GM18526 (cell line): ENCODE measurements at regions not wholly inside any gene's neighbourhood (a gene's known extent, or its start where the extent isn't known, plus 50 kb on each side); places are given as distances from the start of the nearest gene placed in this dataset.

ENCODE experiments used
- POLR2A ChIP-seq: IDR thresholded peaks from 3 replicates; pipeline ENCODE4 v1.6.1; 2011; ENCODE audit not compliant: insufficient read length; ENCODE audit errors: extremely low read depth

DNA sequence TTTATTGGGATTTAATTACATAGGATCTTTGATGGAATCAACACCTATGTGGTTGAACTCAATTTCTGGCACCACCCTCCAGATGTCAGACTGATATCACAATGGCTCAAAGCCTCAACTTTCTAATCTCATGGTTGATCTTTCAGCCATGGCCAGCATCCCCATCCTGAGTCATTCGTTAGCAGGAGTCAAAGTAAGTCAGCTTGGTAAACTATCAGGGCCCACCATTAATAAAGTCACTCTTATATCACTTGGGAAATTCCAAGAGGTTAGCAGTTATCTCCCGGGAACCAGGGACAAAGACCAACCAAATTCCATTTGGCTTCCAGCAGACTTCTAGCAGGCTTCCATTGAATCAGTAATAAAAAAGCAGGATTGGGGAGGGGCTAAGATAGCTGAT lies 50.7 kb upstream of the TNFSF4 start:
- TF ChIP-seq POLR2A = no peak

DNA sequence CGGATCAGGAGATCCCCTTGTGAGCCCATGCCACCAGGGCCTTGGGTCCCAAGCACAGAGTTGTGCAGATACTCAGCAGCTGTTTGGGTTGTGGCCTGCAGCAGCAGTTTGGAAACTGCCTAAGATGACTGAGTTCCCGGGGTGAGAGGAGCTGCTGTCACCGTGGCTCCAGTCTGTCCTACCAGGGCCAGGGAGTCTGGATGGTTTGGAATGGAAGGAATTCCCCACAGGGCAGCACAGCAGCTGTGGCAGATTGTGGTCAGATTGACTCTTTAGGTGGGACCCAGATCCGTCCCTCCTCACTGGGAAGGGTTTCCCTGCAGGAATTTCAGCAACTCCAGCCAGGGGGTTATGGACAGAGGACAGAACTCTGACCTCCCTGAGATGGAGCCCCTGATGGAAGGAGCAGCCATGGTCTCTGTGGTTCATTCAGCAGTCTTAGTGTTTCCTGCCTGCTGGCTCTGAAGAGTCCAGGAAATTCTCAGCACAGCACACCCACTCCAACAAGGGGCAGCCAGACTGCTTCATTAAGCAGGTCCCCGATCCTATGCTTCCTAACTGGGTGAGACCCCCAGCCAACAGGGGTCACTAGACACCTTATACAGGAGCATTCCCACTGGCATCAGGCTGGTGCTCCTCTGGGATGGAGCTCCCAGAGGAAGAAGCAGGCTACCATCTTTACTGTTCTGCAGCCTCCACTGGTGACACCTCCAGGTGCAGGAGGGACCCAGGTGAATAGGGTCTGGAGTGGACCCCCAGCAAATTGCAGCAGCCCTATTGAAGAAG lies 51.5 kb upstream of the TNFSF4 start:
- no peak for TF ChIP-seq POLR2A

DNA sequence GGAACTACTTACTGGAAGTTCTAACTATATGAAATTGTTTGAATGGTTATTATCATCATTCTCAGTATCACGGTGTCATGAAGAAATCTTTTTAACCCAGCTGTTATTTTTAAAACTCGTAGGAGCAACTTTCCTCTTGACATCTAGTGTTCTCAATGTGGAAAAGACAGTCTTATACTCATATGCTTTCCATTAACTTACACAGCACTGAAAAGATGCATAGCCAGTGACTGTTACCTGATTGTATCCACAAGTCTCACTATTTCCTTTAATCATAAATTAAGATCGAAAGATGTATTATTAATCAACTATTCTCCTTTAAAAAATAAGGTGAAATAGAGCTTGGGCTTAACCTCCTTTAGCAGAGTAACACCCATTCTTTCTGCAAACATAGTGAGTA lies 59.7 kb upstream of the TNFSF4 start:
- TF ChIP-seq POLR2A = no peak

DNA sequence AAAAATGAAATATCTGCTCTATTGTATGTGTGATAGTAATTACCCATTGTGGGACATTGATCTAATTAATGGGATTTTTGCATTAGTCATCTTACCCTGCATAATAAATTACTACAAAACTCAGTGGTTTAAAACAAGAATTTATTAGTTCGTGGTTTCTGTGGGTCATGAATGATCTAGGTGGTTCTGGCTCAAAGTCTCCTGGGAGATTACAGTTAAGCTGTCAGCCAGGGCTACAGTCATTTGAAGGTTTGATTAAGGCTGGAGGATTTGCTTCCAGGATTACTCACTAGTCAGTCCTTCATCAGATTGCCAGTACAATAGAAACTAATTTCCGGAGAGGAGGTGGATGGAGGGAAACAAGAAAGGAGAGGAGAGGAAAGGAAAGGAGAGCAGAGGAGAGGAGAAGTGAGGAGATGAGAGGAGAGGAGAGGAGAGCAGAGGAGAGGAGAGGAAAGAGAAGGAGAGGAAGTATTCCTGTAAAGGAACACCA lies 60.4 kb upstream of the TNFSF4 start:
- TF ChIP-seq POLR2A = no peak

DNA sequence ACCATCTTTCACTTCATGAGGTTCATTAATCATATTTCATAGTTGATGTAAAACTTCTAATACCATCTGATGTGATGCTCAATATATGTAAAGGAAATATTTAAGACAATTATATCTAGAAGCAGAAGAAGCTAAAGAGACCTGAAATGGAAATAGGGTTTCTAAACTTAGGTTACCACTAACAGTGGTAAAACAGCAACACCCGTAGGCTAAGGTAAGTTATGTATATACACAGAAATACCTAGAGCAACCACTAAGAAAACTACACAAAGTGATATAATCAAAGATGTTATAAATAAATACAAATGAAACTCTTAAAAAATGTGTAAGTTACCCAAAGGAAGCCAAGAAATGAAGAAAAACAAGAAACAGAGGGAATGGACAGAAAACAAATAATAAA lies 61.1 kb upstream of the TNFSF4 start:
- TF ChIP-seq POLR2A = no peak

DNA sequence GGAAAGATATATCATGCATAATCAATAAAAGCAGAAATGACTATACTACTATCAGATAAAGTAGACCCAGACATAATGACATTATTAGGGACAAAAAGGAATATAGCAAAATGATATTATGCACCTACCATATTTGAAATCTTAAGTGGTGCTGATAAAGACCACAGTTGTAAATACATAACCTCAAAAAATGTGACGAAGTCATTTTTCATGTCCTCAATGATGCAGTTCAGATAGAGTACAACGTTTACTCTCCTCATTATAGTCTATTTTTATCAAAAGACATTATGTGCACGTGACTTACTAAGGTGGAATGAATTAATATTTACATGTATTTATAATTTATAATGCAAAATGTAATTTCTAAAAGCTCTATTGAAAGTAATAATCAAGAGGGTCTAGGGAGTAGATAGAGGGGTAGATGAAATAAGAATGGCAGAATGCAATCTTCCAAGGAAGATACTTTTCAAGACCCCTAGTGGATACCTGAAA lies 61.7 kb upstream of the TNFSF4 start:
- TF ChIP-seq POLR2A = no peak

DNA sequence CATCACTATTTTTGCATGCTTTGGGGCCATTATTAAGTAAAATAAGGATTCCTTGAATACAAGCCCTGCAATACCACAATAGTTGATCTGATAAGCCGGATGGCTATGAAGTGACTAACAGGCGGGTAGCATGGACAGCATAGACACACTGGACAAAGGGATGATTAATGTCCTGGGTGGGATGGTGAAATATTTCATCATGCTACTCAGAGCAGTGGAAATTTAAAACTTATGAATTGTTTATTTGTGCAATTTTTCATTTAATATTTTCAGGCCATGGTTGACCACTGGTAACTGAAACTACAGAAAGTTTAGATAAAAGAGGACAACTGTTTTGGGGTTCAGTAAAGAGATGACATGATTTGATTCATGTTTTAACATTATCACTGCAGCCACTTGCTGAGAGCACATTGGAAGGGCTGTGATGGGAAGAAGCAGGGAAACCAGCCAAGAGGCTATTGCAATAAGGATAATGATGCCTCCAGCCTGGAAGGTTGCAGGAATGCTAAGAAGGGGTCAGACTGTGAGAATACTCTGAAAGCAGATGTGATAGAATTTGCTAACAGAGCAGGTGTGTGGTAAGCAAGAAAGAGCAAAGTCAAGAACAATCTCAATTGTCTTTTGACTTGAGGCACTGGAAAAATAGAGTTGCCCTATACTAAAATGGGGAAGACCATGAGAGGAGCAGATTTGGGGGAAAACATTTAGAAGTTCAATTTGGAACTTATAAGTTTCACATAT lies 62.5 kb upstream of the TNFSF4 start:
- no peak for TF ChIP-seq POLR2A

DNA sequence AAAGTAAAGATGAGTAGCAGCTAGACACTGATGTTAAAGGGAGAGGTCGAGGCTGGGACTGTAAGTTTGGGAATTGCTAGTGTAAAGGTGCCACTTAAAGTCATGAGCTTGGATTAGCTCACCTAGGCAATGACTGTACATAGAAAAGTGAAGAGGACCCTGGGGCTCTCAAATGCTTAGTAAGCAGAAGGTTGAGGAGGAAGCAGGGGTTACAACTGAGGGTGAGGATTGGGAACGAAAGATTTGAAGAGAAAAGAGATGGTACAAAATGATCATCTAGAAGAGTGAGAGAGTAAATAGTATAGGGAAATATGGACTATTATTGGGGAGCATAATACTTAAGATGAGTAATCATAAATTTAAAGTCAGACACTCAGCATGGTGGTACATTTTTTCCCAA lies 63.1 kb upstream of the TNFSF4 start:
- no peak for TF ChIP-seq POLR2A

DNA sequence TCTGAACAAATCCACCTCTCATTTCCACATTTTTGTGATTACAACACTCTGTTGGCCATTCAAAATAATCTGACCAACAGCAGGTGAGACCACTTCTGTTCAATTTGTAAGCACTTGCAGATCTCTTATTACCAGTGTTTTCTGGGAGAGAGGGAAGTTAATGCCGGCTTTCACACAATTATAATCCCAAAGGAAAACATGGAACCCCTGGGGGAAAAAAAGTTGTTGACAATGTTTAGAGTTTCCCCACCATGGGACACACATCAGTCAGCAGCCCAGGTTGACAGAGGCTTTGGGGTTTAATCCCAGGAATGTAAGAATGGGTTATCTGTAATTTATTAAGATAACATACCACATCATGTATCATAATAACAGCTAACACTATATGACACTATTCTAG lies 68.4 kb upstream of the TNFSF4 start:
- TF ChIP-seq POLR2A = no peak

DNA sequence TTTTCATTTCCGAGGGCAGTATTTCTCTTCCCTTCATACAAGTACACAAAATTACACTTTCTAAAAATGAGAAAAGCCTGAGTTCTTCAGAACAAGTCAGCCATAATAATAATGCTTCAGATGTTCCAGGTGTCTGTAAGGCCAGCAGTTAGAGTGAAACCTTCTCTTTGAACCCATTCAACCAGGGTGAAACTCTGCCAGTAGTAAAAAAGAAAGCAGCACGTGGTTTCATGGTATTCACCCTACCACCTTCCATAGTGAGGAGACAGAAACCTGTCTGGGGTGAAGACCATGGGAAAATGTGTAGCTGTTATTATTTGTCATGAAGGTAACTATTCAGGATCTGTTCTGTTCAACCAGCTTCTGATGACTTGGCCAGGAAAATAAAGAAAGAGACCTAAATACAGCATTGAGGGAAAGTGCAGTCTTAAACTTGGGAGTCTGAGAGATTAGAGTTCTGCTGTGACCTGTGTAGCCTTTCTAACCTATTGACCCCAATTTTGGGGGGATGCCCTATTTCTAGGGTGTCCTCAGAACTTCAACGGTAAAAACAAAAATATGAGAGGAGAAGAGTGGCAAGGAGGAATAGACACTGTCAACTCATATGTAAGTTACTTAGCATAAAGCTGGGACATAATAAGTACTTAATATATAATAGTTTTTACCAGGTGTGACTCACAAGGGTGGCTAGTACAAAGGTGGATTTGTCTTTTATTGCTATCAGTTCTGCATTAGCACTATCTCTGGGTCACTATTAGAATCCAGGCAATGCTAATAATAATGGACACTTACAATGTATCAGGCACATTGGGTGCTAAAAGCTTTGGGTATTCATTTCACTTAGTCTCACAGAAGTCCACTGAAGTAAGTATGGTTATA lies 70.0 kb upstream of the TNFSF4 start:
- TF ChIP-seq POLR2A = no peak

DNA sequence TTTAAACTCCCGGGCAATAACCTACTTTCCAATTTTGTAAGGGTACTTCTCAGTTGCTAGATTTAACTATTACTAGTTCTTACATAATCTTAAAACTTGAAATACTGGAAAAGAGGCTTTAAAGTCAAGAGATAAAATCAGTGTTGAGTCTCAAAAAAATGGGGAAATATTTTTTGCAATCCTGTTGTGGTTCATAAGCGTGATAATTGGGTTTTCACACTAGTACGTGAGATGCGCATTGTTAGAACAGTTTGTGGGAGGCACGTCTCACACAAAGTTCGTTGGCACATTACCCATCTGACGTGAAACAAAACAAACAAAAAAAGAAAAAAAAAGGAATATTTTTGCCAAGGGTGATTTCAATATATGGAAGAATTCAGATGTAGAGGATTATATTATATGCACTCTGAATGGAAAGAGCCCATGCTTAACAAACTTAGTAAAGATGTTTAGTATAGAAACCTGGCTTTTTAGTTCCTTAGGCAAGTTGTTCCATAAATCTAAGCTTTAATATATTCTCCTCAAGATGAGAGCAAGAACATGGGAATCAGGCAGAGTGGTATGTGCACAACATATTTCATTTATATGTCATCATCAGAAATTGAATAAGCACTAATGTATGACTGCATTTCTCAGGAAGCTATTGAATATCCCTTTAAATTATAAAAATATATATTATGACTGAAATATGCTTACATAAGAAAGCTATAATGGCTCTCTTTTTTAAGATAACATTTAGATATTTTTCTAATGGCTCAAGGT lies 73.9 kb upstream of the TNFSF4 start:
- TF ChIP-seq POLR2A = no peak

DNA sequence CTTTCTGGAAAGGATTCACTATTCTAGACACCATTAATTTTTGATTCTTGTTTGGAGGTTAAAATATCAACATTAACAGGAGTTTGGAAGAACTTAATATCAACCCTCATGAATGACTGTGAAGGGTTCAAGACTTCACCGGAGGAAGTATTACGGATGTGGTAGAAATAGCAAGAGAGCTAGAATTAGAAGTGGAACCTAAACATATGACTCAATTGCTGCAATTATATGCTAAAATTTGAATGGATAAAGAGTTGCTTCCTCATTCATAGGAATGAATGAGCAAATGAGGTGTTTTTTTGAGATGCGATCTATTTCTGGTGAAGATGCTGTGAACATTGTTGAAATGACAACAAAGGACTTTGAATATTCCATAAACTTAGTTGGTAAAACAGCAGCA lies 77.9 kb upstream of the TNFSF4 start:
- TF ChIP-seq POLR2A = no peak

DNA sequence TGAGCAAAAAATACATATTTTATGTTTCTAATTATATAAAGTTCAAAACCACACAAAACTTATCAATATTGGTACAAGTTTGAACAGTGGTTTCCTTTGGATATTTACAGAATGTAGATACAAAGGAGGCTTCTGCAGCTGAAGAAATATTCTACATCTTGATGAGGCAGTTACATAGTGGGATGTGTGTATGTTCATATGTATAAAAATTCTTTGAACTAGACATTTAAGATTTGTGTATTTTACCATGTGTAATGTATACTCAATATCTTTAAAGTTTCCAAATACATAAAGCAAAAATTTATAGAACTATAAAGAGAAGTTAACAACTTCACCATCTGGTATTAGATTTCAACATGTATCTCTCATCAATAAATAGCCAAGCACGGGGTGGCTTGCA lies 80.7 kb upstream of the TNFSF4 start:
- no peak for TF ChIP-seq POLR2A

DNA sequence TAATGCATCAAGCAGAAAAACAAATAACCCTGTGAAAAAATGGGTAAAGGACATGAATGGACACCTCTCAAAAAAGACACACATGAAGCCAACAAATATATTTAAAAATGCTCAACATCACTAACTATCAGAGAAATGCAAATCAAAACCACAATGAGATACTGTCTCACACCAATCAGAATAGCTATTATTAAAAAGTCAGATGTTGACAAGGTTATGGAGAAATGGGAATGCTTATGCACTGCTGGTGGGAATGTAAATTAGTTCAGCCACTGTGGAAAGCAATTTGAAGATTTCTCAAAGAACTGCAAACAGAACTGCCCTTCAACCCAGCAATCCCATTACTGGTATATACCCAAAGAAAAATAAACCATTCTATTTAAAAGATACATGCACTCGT lies 86.6 kb upstream of the TNFSF4 start:
- TF ChIP-seq POLR2A = no peak

DNA sequence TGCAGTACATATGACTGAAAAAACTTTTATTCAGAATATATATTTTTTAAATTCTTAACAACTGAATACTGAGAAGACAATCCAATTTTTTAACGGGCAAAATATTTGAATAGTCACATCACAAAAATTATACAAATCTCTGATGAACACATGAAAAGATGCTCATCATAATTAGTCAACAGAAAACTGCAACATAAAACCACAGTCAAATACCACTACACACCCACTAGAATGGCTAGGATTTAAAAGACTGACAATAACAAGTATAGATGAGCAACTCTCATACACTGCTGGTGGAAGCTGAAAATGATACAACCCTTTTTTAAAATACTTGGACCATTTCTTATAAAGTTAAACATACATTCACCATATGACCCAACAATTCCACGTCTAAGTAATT lies 87.7 kb upstream of the TNFSF4 start:
- no peak for TF ChIP-seq POLR2A
